ENCODE measurements at regions not wholly inside any gene's neighbourhood (a gene's known extent, or its start where the extent isn't known, plus 50 kb on each side); places are given as distances from the start of the nearest gene placed in this dataset.
"Not testable (repeated sequence)": the region's sequence is repeated elsewhere in the genome, so short reads cannot be mapped to it uniquely, and the experiment has no call there.

DNA sequence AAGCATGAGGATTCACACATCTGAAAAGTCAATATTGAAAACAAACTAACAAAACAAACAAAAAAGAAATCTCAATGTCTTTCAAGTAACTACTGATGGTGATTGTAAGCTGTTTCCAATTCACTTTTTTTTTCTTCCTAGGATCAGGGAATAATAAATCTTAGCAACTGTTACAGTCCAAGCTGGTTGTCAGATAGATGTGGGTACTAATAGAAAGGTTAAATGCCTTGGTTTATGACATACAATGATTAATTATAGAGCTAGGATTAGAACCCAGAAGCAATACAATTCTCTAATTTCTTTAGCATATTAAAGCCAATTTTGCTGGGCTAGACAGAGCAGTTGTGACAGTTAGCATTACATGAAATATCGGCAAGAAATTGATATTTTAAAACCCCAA is 1301.6 kb downstream of the EPHA7 start:
- Histone ChIP-seq H3K9ac (ENCODE audit: low read depth, low read length) (no peak overlapping the region), H3K4me3 (ENCODE audit: low read depth, low read length) (no peak overlapping the region), H3K4me1 (ENCODE audit: control insufficient read depth, insufficient read depth, low read length) (no peaks in the 10 kb centered on the region), H3K36me3 (ENCODE audit: control insufficient read depth, insufficient read depth, low read length) (no peaks in the 10 kb centered on the region), H3K9me3 (ENCODE audit: control insufficient read depth, insufficient read depth, low read length) (no peaks in the 10 kb centered on the region), H3K27me3 (ENCODE audit: control insufficient read depth, insufficient read depth, low read length) (no peaks in the 10 kb centered on the region)

GRCh38 chr6:92114797-92115196 is 1304.6 kb downstream of the EPHA7 start:
- Histone ChIP-seq H3K4me3 (ENCODE audit: low read depth, low read length) (no peak overlapping the region), H3K4me1 (ENCODE audit: control insufficient read depth, insufficient read depth, low read length) (no peaks in the 10 kb centered on the region), H3K9ac (ENCODE audit: low read depth, low read length) (no peak overlapping the region), H3K36me3 (ENCODE audit: control insufficient read depth, insufficient read depth, low read length) (no peaks in the 10 kb centered on the region), H3K27me3 (ENCODE audit: control insufficient read depth, insufficient read depth, low read length) (no peaks in the 10 kb centered on the region), H3K9me3 (ENCODE audit: control insufficient read depth, insufficient read depth, low read length) (no peaks in the 10 kb centered on the region)

DNA sequence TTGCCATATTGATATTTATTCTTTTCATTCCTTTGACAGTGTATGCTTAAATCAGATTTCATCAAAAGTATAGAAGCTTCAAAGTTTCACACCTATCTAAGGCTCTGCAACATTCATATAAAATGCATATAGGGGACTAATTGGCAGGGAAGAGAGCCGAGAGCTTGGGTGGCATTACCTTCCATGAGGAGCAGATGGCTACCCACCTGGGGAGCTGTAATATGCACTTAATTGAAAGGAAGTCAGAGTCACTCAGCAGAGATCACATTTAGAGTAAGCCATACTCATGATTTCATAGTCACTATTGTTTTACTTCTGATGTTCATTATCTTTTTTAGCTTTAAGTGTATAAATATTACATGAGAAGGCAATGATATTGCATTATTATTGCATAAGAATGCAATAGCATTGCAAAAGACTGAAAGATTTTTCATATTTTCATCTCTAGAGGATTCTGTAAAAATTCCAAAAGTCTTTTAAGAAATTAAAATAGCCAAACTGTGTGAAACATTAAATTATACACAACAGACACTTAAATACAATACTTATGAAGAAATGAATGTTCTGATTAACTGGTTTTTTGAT is 1305.2 kb downstream of the EPHA7 start:
- Histone ChIP-seq H3K9ac (ENCODE audit: low read depth, low read length) (no peak overlapping the region), H3K36me3 (ENCODE audit: control insufficient read depth, insufficient read depth, low read length) (no peaks in the 10 kb centered on the region), H3K27me3 (ENCODE audit: control insufficient read depth, insufficient read depth, low read length) (no peaks in the 10 kb centered on the region), H3K4me1 (ENCODE audit: control insufficient read depth, insufficient read depth, low read length) (no peaks in the 10 kb centered on the region), H3K4me3 (ENCODE audit: low read depth, low read length) (no peak overlapping the region), H3K9me3 (ENCODE audit: control insufficient read depth, insufficient read depth, low read length) (no peaks in the 10 kb centered on the region)

- Histone ChIP-seq H3K9ac (ENCODE audit: low read depth, low read length) (no peak overlapping the region), H3K36me3 (ENCODE audit: control insufficient read depth, insufficient read depth, low read length) (no peaks in the 10 kb centered on the region), H3K9me3 (ENCODE audit: control insufficient read depth, insufficient read depth, low read length) (no peaks in the 10 kb centered on the region), H3K4me1 (ENCODE audit: control insufficient read depth, insufficient read depth, low read length) (no peaks in the 10 kb centered on the region), H3K27me3 (ENCODE audit: control insufficient read depth, insufficient read depth, low read length) (no peaks in the 10 kb centered on the region), H3K4me3 (ENCODE audit: low read depth, low read length) (no peak overlapping the region)
These were observed 1308.0 kb downstream of the EPHA7 start for GRCh38 chr6:92111386-92111785.

DNA sequence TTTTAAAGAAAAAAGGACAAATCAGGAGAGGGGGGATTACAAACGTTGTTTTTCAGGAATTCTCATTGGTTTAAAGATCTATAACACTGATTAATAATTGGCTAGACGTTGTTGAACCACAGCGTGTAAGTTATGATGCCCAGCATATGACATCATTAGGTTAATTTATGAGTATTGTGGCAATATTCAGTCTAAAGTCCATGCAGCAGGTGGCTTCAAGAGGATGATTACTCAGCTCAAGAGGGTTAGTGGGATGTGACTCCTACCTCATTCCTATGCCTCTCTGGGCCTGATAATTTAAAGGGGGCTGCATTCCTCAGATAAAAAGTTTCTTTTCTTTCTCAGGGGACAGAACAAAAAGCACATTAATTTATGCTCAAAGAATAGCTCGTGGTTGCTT is 1309.0 kb downstream of the EPHA7 start:
- H3K9me3 ChIP-seq (ENCODE audit: control insufficient read depth, insufficient read depth, low read length) = no peaks in the 10 kb centered on the region
- H3K9ac ChIP-seq (ENCODE audit: low read depth, low read length) = no peak overlapping the region
- H3K4me3 ChIP-seq (ENCODE audit: low read depth, low read length) = no peak overlapping the region

DNA sequence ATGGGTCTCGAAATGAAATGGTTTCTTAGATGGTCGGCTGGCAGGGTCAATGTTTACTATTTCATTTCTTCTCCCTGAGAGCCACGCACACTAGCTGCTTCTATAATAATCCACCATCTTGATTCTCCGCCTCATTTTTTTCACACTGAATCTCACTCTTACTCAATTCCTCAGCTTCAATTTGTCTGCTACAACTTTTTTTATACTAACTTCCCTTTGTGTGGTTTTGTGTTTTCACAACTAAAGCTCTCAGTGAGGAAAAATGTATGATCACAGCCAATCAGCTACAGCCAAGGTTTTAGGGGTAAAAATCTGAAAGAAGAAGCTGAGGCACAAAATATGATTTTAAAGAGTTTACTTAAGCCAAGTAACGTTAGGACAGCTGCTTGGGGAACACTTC is 1309.4 kb downstream of the EPHA7 start:
- H3K4me1 ChIP-seq (ENCODE audit: control insufficient read depth, insufficient read depth, low read length) = no peaks in the 10 kb centered on the region
- H3K27me3 ChIP-seq (ENCODE audit: control insufficient read depth, insufficient read depth, low read length) = no peaks in the 10 kb centered on the region
- H3K9ac ChIP-seq (ENCODE audit: low read depth, low read length) = no peak overlapping the region
- no peak overlapping the region for H3K4me3 ChIP-seq (ENCODE audit: low read depth, low read length)
- H3K36me3 ChIP-seq (ENCODE audit: control insufficient read depth, insufficient read depth, low read length) = no peaks in the 10 kb centered on the region
- no peaks in the 10 kb centered on the region for H3K9me3 ChIP-seq (ENCODE audit: control insufficient read depth, insufficient read depth, low read length)

More for the DNA sequence above, 1309.0 kb downstream of the EPHA7 start:
- Histone ChIP-seq H3K36me3 (ENCODE audit: control insufficient read depth, insufficient read depth, low read length) (no peaks in the 10 kb centered on the region), H3K27me3 (ENCODE audit: control insufficient read depth, insufficient read depth, low read length) (no peaks in the 10 kb centered on the region), H3K4me1 (ENCODE audit: control insufficient read depth, insufficient read depth, low read length) (no peaks in the 10 kb centered on the region)

DNA sequence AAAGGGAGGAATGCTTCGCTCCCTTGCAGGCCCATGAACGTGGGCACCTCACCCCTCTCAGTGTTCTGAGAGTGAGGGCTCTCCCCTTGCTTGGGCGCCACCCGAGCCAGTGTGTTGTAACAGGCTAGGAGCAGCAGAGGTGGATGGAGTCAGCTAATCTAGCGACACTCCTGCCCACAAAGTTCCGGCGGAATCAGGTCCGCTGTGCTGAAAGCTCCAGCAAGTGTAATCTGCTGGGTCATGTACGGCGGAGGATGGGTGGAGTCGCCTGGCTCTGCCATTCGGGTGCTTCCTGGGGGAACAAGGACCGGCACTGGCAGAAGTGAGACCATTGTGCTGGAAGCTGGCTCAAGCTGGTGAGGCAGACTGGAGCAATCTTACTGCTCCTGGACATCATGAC is 1310.1 kb downstream of the EPHA7 start:
- H3K4me3 ChIP-seq (ENCODE audit: low read depth, low read length) = no peak overlapping the region

DNA sequence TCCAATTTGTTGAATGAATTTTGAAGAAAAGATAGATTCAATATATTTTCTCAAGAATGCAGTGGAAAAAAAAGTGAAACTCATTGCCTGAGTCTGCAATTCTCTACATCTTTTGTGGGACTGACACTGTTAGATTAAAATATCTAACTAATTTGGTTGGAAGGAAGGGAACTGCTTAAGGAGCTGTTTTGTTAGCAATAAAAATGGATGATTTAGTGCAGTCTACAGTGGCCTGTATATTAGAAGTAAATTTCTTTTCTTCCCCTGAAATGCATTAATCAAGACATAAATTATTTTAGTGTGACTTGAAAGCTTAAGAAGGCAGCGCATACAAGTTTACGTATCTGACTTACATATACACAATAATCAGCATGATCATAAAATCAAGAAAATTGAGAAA is 1332.6 kb downstream of the EPHA7 start:
- Histone ChIP-seq H3K9me3 (ENCODE audit: control insufficient read depth, insufficient read depth, low read length) (no peaks in the 10 kb centered on the region), H3K36me3 (ENCODE audit: control insufficient read depth, insufficient read depth, low read length) (no peaks in the 10 kb centered on the region), H3K9ac (ENCODE audit: low read depth, low read length) (no peak overlapping the region), H3K4me1 (ENCODE audit: control insufficient read depth, insufficient read depth, low read length) (no peaks in the 10 kb centered on the region), H3K27me3 (ENCODE audit: control insufficient read depth, insufficient read depth, low read length) (no peaks in the 10 kb centered on the region), H3K4me3 (ENCODE audit: low read depth, low read length) (no peak overlapping the region)

More for the DNA sequence above, 1310.1 kb downstream of the EPHA7 start:
- H3K36me3 ChIP-seq (ENCODE audit: control insufficient read depth, insufficient read depth, low read length) = no peaks in the 10 kb centered on the region
- no peaks in the 10 kb centered on the region for H3K9me3 ChIP-seq (ENCODE audit: control insufficient read depth, insufficient read depth, low read length)
- H3K4me1 ChIP-seq (ENCODE audit: control insufficient read depth, insufficient read depth, low read length) = no peaks in the 10 kb centered on the region
- no peaks in the 10 kb centered on the region for H3K27me3 ChIP-seq (ENCODE audit: control insufficient read depth, insufficient read depth, low read length)
- H3K9ac ChIP-seq (ENCODE audit: low read depth, low read length) = no peak overlapping the region

DNA sequence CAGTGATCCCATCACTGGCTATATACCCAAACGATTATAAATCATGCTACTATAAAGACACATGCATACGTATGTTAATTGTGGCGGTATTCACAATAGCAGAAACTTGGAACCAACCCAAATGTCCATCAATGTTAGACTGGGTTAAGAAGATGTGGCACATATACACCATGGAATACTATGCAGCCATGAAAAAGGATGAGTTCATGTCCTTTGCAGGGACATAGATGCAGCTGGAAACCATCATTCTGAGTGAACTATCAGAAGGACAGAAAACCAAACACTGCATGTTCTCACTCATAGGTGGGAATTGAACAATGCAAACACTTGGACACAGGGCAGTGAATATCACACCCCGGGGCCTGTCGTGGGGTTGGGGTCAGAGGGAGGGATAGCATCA is 1335.4 kb downstream of the EPHA7 start:
- not testable (repeated sequence) for H3K9ac ChIP-seq (ENCODE audit: low read depth, low read length); H3K27me3 ChIP-seq (ENCODE audit: control insufficient read depth, insufficient read depth, low read length); H3K4me3 ChIP-seq (ENCODE audit: low read depth, low read length); H3K36me3 ChIP-seq (ENCODE audit: control insufficient read depth, insufficient read depth, low read length); H3K9me3 ChIP-seq (ENCODE audit: control insufficient read depth, insufficient read depth, low read length); H3K4me1 ChIP-seq (ENCODE audit: control insufficient read depth, insufficient read depth, low read length)

DNA sequence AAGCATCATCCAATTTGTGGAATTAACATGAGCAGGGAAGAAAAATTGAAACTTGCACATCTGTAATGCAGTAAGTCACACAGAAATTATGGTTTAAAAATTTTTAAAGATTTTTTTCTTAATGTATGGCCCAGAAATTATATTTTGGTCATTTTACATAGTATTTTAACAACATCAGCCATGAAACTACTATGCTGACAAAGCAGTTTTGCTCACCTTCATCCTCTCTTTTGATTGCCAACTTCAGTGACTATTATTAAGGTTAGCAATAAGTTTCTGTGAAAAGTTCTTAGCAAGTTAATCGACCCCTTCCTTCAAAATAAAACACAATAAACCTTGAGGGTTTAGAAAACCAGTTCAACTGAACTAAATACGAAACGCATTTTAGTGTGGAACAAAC is 1347.0 kb downstream of the EPHA7 start:
- no peaks in the 10 kb centered on the region for H3K9me3 ChIP-seq (ENCODE audit: control insufficient read depth, insufficient read depth, low read length)
- H3K4me3 ChIP-seq (ENCODE audit: low read depth, low read length) = no peak overlapping the region
- H3K36me3 ChIP-seq (ENCODE audit: control insufficient read depth, insufficient read depth, low read length) = no peaks in the 10 kb centered on the region
- no peaks in the 10 kb centered on the region for H3K4me1 ChIP-seq (ENCODE audit: control insufficient read depth, insufficient read depth, low read length)
- H3K9ac ChIP-seq (ENCODE audit: low read depth, low read length) = no peak overlapping the region
- no peaks in the 10 kb centered on the region for H3K27me3 ChIP-seq (ENCODE audit: control insufficient read depth, insufficient read depth, low read length)

- Histone ChIP-seq H3K4me1 (ENCODE audit: control insufficient read depth, insufficient read depth, low read length) (no peaks in the 10 kb centered on the region), H3K36me3 (ENCODE audit: control insufficient read depth, insufficient read depth, low read length) (no peaks in the 10 kb centered on the region), H3K4me3 (ENCODE audit: low read depth, low read length) (no peak overlapping the region), H3K9me3 (ENCODE audit: control insufficient read depth, insufficient read depth, low read length) (no peaks in the 10 kb centered on the region), H3K27me3 (ENCODE audit: control insufficient read depth, insufficient read depth, low read length) (no peaks in the 10 kb centered on the region), H3K9ac (ENCODE audit: low read depth, low read length) (no peak overlapping the region)
These were observed 1349.6 kb downstream of the EPHA7 start for GRCh38 chr6:92069781-92070180.

DNA sequence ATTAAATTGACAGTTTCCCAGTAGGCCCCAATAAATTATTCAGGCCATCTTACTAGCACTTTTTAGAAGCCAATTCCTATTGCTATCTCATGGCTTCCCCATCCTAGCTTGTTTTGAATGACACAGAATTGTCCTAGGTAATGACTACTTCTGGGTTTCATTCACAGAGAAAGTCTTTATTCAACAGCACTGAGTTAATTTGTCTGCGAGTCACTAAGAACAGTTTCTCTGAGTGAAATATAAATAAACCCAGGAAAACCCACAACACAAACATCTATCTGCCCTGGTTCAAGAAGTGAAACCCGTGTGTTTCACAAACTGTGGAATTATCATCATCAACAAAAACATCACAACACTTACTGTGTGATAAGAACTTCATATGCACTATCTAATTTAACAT is 1366.8 kb downstream of the EPHA7 start:
- no peak overlapping the region for H3K4me3 ChIP-seq (ENCODE audit: low read depth, low read length)
- H3K9me3 ChIP-seq (ENCODE audit: control insufficient read depth, insufficient read depth, low read length) = no peaks in the 10 kb centered on the region
- no peaks in the 10 kb centered on the region for H3K36me3 ChIP-seq (ENCODE audit: control insufficient read depth, insufficient read depth, low read length)
- no peak overlapping the region for H3K9ac ChIP-seq (ENCODE audit: low read depth, low read length)
- H3K4me1 ChIP-seq (ENCODE audit: control insufficient read depth, insufficient read depth, low read length) = no peaks in the 10 kb centered on the region
- H3K27me3 ChIP-seq (ENCODE audit: control insufficient read depth, insufficient read depth, low read length) = no peaks in the 10 kb centered on the region
